ENCODE measurements at regions not wholly inside any gene's neighbourhood (a gene's known extent, or its start where the extent isn't known, plus 50 kb on each side); places are given as distances from the start of the nearest gene placed in this dataset.
"Not testable (repeated sequence)": the region's sequence is repeated elsewhere in the genome, so short reads cannot be mapped to it uniquely, and the experiment has no call there.

- DNase-seq = no peak
These were observed 147.8 kb upstream of the KRR1 start for GRCh38 chr12:75658901-75659823.

- no peak for DNase-seq
These were observed 146.9 kb upstream of the KRR1 start for GRCh38 chr12:75658286-75658685.

- DNase-seq = no peak
These were observed 146.4 kb upstream of the KRR1 start for GRCh38 chr12:75657831-75658230.

GRCh38 chr12:75657354-75657753 is 145.9 kb upstream of the KRR1 start:
- DNase-seq = not testable (repeated sequence)

GRCh38 chr12:75656648-75657047 is 145.2 kb upstream of the KRR1 start:
- no peak for DNase-seq

GRCh38 chr12:75656210-75656609 is 144.8 kb upstream of the KRR1 start:
- no peak for DNase-seq

GRCh38 chr12:75655315-75655806 is 144.0 kb upstream of the KRR1 start:
- no peak for DNase-seq

- DNase-seq = no peak
These were observed 139.9 kb upstream of the KRR1 start for GRCh38 chr12:75651342-75651695.

GRCh38 chr12:75650595-75651341 is 139.4 kb upstream of the KRR1 start:
- no peak for DNase-seq

GRCh38 chr12:75650100-75650499 is 138.7 kb upstream of the KRR1 start:
- no peak for DNase-seq

- no peak for DNase-seq
These were observed 137.4 kb upstream of the KRR1 start for GRCh38 chr12:75648856-75649255.

GRCh38 chr12:75646329-75647210 is 135.2 kb upstream of the KRR1 start:
- DNase-seq = no peak

GRCh38 chr12:75644472-75645072 is 133.2 kb upstream of the KRR1 start:
- DNase-seq = no peak

- not testable (repeated sequence) for DNase-seq
These were observed 131.7 kb upstream of the KRR1 start for GRCh38 chr12:75643119-75643518.

GRCh38 chr12:75642226-75642625 is 130.8 kb upstream of the KRR1 start:
- DNase-seq = no peak

GRCh38 chr12:75641031-75641780 is 129.8 kb upstream of the KRR1 start:
- DNase-seq = no peak

- no peak for DNase-seq
These were observed 127.4 kb upstream of the KRR1 start for GRCh38 chr12:75638792-75639191.

GRCh38 chr12:75636607-75637006 is 125.2 kb upstream of the KRR1 start:
- no peak for DNase-seq

- no peak for DNase-seq
These were observed 124.4 kb upstream of the KRR1 start for GRCh38 chr12:75635606-75636444.
